RWPE1 (cell line): ENCODE measurements at regions not wholly inside any gene's neighbourhood (a gene's known extent, or its start where the extent isn't known, plus 50 kb on each side); places are given as distances from the start of the nearest gene placed in this dataset.

Source experiments
- CTCF ChIA-PET: fragments of 350-600 bp; sonication (Branson Sonifier 250); formaldehyde crosslinking; extraction: SDS; loops from one replicate; lab custom pipeline; 2021; lab: Yijun Ruan, JAX
- POLR2A ChIA-PET: fragments of 400-600 bp; formaldehyde crosslinking; extraction: SDS; loops from one replicate; lab custom pipeline; 2020; ENCODE audit warnings: antibody characterized with exemption; ENCODE audit not compliant: low non-redundant PET; lab: Yijun Ruan, JAX
- DNase-seq: peaks from one replicate; pipeline ENCODE4 v3.0.0; 2012; ENCODE audit warnings: low spot score
- H3K27ac ChIP-seq: fragments of 450-650 bp; 2 replicates; pipeline ENCODE4 v1.5.1; 2017
- TF ChIP-seq, protein P1 (sequence below): fragments of 450-650 bp; conservative IDR thresholded peaks from 2 replicates; pipeline ENCODE4 v1.5.1; 2017; ENCODE audit warnings: low read depth, mild to moderate bottlenecking

GRCh38 chrX:75673468-75673867 is 111.6 kb downstream of the MAGEE2 start:
- no peak overlapping the region for H3K27ac ChIP-seq
- no peak for DNase-seq
- ChIA-PET POLR2A (no interaction called here), CTCF (no interaction called here)
- TF ChIP-seq, protein P1, sequence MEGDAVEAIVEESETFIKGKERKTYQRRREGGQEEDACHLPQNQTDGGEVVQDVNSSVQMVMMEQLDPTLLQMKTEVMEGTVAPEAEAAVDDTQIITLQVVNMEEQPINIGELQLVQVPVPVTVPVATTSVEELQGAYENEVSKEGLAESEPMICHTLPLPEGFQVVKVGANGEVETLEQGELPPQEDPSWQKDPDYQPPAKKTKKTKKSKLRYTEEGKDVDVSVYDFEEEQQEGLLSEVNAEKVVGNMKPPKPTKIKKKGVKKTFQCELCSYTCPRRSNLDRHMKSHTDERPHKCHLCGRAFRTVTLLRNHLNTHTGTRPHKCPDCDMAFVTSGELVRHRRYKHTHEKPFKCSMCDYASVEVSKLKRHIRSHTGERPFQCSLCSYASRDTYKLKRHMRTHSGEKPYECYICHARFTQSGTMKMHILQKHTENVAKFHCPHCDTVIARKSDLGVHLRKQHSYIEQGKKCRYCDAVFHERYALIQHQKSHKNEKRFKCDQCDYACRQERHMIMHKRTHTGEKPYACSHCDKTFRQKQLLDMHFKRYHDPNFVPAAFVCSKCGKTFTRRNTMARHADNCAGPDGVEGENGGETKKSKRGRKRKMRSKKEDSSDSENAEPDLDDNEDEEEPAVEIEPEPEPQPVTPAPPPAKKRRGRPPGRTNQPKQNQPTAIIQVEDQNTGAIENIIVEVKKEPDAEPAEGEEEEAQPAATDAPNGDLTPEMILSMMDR, result no peak

DNA sequence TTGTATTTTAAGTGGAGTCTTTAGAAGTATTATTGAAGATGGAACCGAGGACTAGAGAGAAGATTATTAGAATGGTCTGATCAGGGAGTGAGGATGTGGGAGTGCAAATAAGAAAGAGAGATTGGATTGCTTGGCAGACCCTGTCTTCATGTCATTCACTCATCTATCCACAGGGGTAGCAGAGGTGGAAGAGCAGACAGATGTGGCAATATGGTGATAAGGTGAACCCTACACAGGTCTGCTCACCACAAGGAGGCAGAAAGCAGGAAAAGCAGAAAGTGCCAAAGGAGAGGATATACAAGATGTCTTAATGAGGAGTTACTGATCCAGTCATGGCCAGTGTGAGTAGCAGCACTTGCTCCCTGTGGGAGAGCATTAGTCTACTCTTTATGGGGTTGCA is 129.4 kb downstream of the MAGEE2 start:
- TF ChIP-seq, protein P1, result no peak

GRCh38 chrX:75649829-75650228 is 127.0 kb upstream of the ZDHHC15 start:
- DNase-seq, result no peak
- ChIA-PET POLR2A (no interaction called here), CTCF (no interaction called here)
- TF ChIP-seq, protein P1, result no peak
- H3K27ac ChIP-seq, result no peak overlapping the region

More for the DNA sequence above, 129.4 kb downstream of the MAGEE2 start:
- ChIA-PET POLR2A (no interaction called here), CTCF (no interaction called here)
- DNase-seq, result no peak
- no peak overlapping the region for H3K27ac ChIP-seq

- POLR2A ChIA-PET, result no interaction called here
- TF ChIP-seq, protein P1, result no peak
- no peak for DNase-seq
Measured at GRCh38 chrX:75648803-75649588, 126.2 kb upstream of the ZDHHC15 start.

DNA sequence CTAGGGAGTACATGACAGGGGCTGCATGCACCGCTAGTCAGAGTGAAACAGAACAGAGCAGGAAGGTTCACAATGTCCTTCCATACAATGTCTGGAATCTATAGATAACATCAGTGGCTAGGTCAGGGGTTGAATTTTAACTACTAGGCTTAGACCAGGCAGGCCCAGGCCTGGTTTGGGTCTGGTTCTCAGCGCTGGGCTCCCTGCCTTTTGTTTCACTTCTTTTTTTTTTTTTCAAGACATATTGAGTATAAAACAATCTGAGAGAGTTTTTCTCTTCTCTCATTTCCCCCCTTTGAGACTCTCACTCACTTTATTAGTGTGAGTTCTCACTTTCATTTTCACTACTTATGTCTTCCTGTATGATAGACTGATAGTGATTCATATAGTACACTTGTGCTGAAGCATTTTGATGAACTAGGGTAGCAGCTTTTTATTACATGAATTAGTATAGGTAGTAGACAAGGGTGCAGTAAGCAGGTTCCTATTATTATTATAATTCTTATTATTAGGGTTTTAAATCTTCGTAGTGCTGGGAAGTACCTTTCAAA is 120.0 kb upstream of the ZDHHC15 start:
- ChIA-PET POLR2A (no interaction called here), CTCF (no interaction called here)
- no peak for DNase-seq
- no peak overlapping the region for H3K27ac ChIP-seq
- TF ChIP-seq, protein P1, result no peak

More at GRCh38 chrX:75648803-75649588, 126.2 kb upstream of the ZDHHC15 start:
- no peak overlapping the region for H3K27ac ChIP-seq
- CTCF ChIA-PET, result no interaction called here

- H3K27ac ChIP-seq, result no peak overlapping the region
- POLR2A ChIA-PET, result no interaction called here
- TF ChIP-seq, protein P1, result no peak
- no peak for DNase-seq
- CTCF ChIA-PET, result no interaction called here
Measured at GRCh38 chrX:75638332-75638731, 115.5 kb upstream of the ZDHHC15 start.
